C4-2B (cell line): ENCODE measurements at regions not wholly inside any gene's neighbourhood (a gene's known extent, or its start where the extent isn't known, plus 50 kb on each side); places are given as distances from the start of the nearest gene placed in this dataset.

Experiments
- H3K27ac ChIP-seq: fragments of 450-650 bp; 2 replicates; pipeline ENCODE4 v1.5.1; 2017
- ZFX ChIP-seq: fragments of 450-650 bp; IDR thresholded peaks from 2 replicates; pipeline ENCODE4 v1.6.1; 2017
- TF ChIP-seq, protein P1 (sequence below): fragments of 450-650 bp; conservative IDR thresholded peaks from 2 replicates; pipeline ENCODE4 v1.5.1; 2017; ENCODE audit warnings: mild to moderate bottlenecking

DNA sequence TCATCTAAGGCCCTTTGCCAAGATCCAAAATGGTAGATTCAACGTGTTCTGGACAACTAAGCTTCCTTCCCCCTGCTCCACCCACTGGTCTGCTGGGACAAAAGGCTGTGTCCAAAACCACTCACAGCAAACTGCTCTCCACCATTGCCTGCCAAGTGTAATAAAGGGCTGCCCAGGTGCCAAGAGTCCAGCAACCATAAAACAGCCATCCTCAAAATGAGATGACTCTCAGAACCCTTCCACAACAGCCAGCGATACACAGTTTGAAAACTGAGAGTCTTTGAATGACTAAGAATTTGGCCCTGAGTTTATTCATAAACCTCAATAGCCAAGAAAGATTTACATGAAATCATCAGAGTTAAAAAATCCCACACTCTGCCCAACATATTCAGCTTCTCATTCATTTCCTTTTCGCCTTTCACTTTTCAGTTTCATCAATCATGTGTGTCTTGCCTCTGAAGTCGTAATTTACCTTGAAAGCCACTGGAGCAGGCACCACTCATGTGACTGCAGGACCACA lies 658.1 kb upstream of the MGMT start:
- TF ChIP-seq, protein P1, sequence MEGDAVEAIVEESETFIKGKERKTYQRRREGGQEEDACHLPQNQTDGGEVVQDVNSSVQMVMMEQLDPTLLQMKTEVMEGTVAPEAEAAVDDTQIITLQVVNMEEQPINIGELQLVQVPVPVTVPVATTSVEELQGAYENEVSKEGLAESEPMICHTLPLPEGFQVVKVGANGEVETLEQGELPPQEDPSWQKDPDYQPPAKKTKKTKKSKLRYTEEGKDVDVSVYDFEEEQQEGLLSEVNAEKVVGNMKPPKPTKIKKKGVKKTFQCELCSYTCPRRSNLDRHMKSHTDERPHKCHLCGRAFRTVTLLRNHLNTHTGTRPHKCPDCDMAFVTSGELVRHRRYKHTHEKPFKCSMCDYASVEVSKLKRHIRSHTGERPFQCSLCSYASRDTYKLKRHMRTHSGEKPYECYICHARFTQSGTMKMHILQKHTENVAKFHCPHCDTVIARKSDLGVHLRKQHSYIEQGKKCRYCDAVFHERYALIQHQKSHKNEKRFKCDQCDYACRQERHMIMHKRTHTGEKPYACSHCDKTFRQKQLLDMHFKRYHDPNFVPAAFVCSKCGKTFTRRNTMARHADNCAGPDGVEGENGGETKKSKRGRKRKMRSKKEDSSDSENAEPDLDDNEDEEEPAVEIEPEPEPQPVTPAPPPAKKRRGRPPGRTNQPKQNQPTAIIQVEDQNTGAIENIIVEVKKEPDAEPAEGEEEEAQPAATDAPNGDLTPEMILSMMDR = no peak
- TF ChIP-seq ZFX = no peak
- no peak overlapping the region for H3K27ac ChIP-seq

DNA sequence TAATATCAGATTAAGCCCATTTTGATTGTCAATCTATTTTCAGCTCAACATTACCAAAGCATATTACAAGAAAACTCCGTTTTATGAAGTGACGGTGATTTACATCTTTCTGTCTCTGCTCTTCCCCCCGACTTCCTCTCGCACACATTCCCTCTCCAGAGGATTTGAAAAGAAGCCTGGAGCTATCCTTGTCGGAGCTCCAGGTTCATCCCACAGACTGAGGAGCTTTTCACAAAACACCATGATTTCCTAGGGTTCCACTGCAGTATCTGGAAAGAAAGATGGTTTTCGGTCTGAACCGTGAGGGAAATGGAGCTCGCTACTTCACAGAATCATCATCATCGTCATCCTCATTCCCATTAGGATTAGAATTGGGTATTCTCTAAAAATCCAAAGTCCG lies 655.5 kb upstream of the MGMT start:
- H3K27ac ChIP-seq = no peak overlapping the region
- no peak for TF ChIP-seq ZFX
- TF ChIP-seq, protein P1 = no peak

DNA sequence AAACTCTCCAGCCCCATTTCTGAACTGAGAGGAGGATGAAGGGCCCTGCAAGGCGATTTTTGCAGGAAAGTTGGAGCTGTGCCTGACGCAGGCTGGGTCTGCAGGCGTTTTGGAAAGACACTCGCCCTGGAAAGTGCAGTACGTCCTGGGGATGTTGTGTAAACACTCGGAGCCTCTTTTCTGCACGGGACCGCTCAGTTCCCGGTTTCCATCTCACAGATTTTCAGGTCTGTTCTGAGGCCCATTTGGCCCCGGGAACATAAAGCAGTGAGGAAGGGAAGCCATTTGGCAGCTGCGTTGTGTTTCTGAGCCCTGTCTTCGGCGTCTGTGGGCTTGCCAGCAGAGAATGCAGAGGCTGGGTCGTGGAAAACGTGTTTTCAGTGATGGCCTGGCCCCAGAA lies 655.0 kb upstream of the MGMT start:
- H3K27ac ChIP-seq = no peak overlapping the region
- TF ChIP-seq, protein P1 = no peak
- no peak for TF ChIP-seq ZFX

DNA sequence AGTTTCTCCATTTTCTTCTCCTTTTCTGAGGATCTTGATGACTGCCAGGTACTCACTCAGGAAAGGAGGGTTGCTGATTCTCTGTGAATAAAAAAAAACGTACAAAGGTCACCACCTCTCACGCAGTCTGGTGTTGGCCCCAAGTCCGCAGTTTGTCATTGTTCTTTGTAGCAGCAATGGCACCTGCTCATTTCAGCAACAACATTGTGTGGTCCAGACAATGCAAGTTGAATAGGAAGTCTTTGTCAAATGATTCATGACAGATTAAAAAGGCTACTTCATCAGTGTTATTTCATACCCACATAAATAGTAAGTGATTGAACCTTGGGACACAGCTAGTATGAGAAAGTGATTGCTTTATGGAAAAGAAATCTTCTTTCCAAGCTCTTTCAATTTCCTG lies 653.5 kb upstream of the MGMT start:
- H3K27ac ChIP-seq = no peak overlapping the region
- TF ChIP-seq, protein P1 = no peak
- TF ChIP-seq ZFX = no peak

DNA sequence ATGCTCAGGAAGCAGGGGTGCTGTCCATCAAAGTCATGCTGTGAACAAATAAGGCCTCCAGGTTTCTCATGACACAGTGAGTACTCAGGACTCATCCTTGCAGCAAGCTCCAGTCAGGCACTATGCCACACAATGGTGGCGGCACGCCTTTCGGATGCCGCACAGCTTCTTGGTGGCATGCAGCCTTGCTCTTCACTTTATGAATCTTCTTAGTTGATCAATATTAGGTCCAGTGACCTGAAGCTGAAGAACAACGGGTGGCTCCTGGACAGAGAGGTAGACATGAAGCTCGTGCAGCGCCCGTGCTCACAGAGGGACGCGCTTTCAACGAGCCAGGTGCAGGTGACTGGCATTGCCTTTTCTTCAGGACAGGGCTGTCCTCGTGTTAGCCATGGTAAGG lies 653.0 kb upstream of the MGMT start:
- TF ChIP-seq ZFX = no peak
- TF ChIP-seq, protein P1 = no peak
- no peak overlapping the region for H3K27ac ChIP-seq

DNA sequence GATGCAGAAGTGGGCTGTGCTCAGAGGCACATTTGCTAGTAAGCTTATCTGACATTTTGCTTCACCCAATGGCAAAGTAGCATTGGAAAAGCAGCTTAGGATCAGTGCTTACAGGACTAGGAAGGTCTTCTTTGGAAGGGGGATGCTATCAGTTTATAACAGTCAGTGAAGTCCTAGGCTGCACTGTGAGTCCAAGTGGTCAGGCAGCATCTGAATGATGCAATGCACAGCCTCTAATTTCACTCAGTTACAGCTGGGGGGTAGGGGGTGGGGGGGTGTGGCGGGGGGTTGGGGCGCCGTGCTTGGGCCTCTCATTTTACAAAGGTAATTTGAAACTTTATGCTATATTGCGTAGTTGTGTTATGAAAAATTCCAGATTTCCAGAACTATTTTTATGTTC lies 652.3 kb upstream of the MGMT start:
- TF ChIP-seq ZFX = no peak
- TF ChIP-seq, protein P1 = no peak

DNA sequence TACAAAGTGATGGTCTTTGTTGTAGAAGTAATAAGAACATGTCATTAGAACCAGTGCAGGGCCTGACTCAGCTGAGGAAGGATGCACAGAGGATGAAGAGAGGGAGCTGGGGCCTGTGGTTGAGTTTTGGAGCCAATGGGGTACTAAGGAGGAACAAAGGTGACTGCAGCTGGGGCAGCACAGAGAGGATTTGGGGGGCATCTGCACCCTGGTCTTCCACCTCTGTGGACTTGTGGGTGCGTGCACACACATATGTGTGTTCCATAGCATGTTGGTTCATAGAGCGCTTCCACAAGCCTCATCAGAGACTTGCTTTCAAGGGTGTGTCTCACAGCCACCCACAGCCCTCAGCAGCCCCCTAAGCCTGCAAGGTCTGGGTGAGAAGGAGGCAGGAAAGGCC lies 650.3 kb upstream of the MGMT start:
- TF ChIP-seq, protein P1 = no peak
- no peak for TF ChIP-seq ZFX

More for the DNA sequence above, 652.3 kb upstream of the MGMT start:
- no peak overlapping the region for H3K27ac ChIP-seq

More for the DNA sequence above, 650.3 kb upstream of the MGMT start:
- H3K27ac ChIP-seq = no peak overlapping the region
